H1 (cell line): ENCODE measurements at regions not wholly inside any gene's neighbourhood (a gene's known extent, or its start where the extent isn't known, plus 50 kb on each side); places are given as distances from the start of the nearest gene placed in this dataset.

Experiments used
- CBX5 ChIP-seq: fragments of 300-800, 300-1000 bp; sonication (generic); IDR thresholded peaks from 2 replicates; pipeline ENCODE4 v1.7.1; 2016; ENCODE audit warnings: antibody characterized with exemption, low read length, low read depth
- CBX8 ChIP-seq: fragments of 300-800, 300-1000 bp; sonication (generic); IDR thresholded peaks from 2 replicates; pipeline ENCODE4 v1.7.1; 2016; ENCODE audit warnings: low read depth, low read length, borderline replicate concordance
- CEBPB ChIP-seq: IDR thresholded peaks from 2 replicates; pipeline ENCODE4 v1.6.1; 2012; ENCODE audit warnings: low read depth, low read length
- CREB1 ChIP-seq: IDR thresholded peaks from 2 replicates; pipeline ENCODE4 v1.6.1; 2012; ENCODE audit warnings: inconsistent platforms
- CTCF ChIP-seq, 3 experiments: IDR thresholded peaks; 1 replicate in 2 of 3; 2 replicates in 1 of 3; pipeline versions ENCODE4 v1.5.1 to v1.6.1; 2011; ENCODE audit warnings: low read length in 3 of 3, mild to moderate bottlenecking in 3 of 3, inconsistent platforms in 2 of 3, low read depth in 1 of 3, moderate library complexity in 1 of 3; ENCODE audit not compliant: insufficient read depth in 1 of 3; ENCODE audit errors: control extremely low read depth in 1 of 3
- EP300 ChIP-seq, 2 experiments: IDR thresholded peaks; 1 replicate in 1 of 2; 2 replicates in 1 of 2; pipeline ENCODE4 v1.6.1; 2011 to 2012; ENCODE audit warnings: low read depth in 2 of 2, low read length in 2 of 2, mild to moderate bottlenecking in 2 of 2, borderline replicate concordance in 1 of 2, inconsistent platforms in 1 of 2, moderate library complexity in 1 of 2
- EZH2 ChIP-seq: fragments of 200-600 bp; sonication (generic); IDR thresholded peaks from 2 replicates; pipeline ENCODE4 v1.7.1; 2012; ENCODE audit warnings: low read depth, mild to moderate bottlenecking, moderate library complexity, low read length, inconsistent platforms; ENCODE audit not compliant: severe bottlenecking
- NRF1 ChIP-seq: IDR thresholded peaks from 2 replicates; pipeline ENCODE4 v1.6.1; 2011; ENCODE audit warnings: mild to moderate bottlenecking, low read depth, low read length, improper control_type of control experiment
- RAD21 ChIP-seq, 2 experiments: IDR thresholded peaks in 1 of 2; conservative IDR thresholded peaks in 1 of 2; 2 replicates each; pipeline ENCODE4 v1.6.1; 2011; ENCODE audit warnings: low read depth in 2 of 2, low read length in 2 of 2, improper control_type of control experiment in 1 of 2, inconsistent platforms in 1 of 2, mild to moderate bottlenecking in 1 of 2, moderate library complexity in 1 of 2
- TAF1 ChIP-seq: IDR thresholded peaks from 2 replicates; pipeline ENCODE4 v1.6.1; 2011; ENCODE audit warnings: mild to moderate bottlenecking, low read depth, low read length
- ZNF274 ChIP-seq: IDR thresholded peaks from 2 replicates; pipeline ENCODE4 v1.7.0; 2012; ENCODE audit warnings: low read length, borderline replicate concordance; ENCODE audit errors: extremely low read depth

GRCh38 chr7:33819658-33820057 lies 85.7 kb upstream of the BMPER start:
- no peak for TF ChIP-seq EP300 (IDR thresholded peaks at IDR 0.05; ENCODE audit: borderline replicate concordance in 1 of 2, low read depth in 2 of 2, low read length in 2 of 2)
- no peak for TF ChIP-seq RAD21 (IDR thresholded peaks at IDR 0.05 in 1 of 2, conservative IDR thresholded peaks at IDR 0.05 in 1 of 2; ENCODE audit: low read depth in 2 of 2, low read length in 2 of 2)
- TF ChIP-seq CEBPB, result no peak
- TF ChIP-seq CBX5, result no peak
- no peak for TF ChIP-seq ZNF274
- TF ChIP-seq CBX8, result no peak
- no peak for TF ChIP-seq TAF1
- TF ChIP-seq CTCF (IDR thresholded peaks at IDR 0.05; ENCODE audit: control extremely low read depth in 1 of 3, insufficient read depth in 1 of 3, low read depth in 1 of 3, low read length in 3 of 3), result no peak
- no peak for TF ChIP-seq CREB1
- TF ChIP-seq NRF1, result no peak
- TF ChIP-seq EZH2, result no peak
